HepG2 (cell line): ENCODE measurements at regions not wholly inside any gene's neighbourhood (a gene's known extent, or its start where the extent isn't known, plus 50 kb on each side); places are given as distances from the start of the nearest gene placed in this dataset.

Source experiments
- ATAC-seq: fragments of 200-7000 bp; cut with Tn5 transposase; 3 replicates; pipeline ENCODE4 v1.9.1; 2020; ENCODE audit warnings: mild to moderate bottlenecking, moderate library complexity
- BruUV-seq: library from RNA; stranded (reverse); fragments of 400-500 nt; replicated peaks from 2 replicates; lab custom pipeline; 2021; lab: Mats Ljungman, UMichigan
- CTCF ChIA-PET: fragments of 300-600 bp; formaldehyde crosslinking; extraction: SDS; loops from one replicate; lab custom pipeline; 2021; ENCODE audit warnings: low total read pairs, inconsistent platforms, low intra/inter-chr PET ratio; lab: Yijun Ruan, JAX
- POLR2A ChIA-PET: fragments of 350-600 bp; sonication (Branson Sonifier 250); formaldehyde crosslinking; loops from one replicate; lab custom pipeline; 2020; ENCODE audit warnings: antibody characterized with exemption, inconsistent platforms; lab: Yijun Ruan, JAX
- DNase-seq: peaks from one replicate; pipeline ENCODE4 v3.0.0-alpha.2; 2015; ENCODE audit warnings: low spot score
- FAIRE-seq: peaks from 3 replicates; lab custom pipeline; 2011; peaks lifted over from hg19 to GRCh38; lab: Jason Lieb, UNC
- H2AFZ ChIP-seq: one replicate; pipeline ENCODE4 v1.6.1; 2011; ENCODE audit warnings: low read length, inconsistent platforms
- H3K27ac ChIP-seq: fragments of 300-600 bp; 3 replicates; pipeline ENCODE4 v1.8.0; 2011; ENCODE audit warnings: mixed run types, mild to moderate bottlenecking, mixed read lengths, low read length, inconsistent platforms; ENCODE audit not compliant: insufficient read depth; ENCODE audit errors: extremely low read length
- H3K27me3 ChIP-seq, 2 experiments: fragments of 200-600 bp in 1 of 2; 2 replicates in 1 of 2; 3 replicates in 1 of 2; pipeline versions ENCODE4 v1.6.0 to v1.8.0; 2011; ENCODE audit warnings: low read length in 2 of 2, mild to moderate bottlenecking in 2 of 2, moderate library complexity in 2 of 2, inconsistent platforms in 1 of 2; ENCODE audit not compliant: insufficient read depth in 2 of 2, control insufficient read depth in 1 of 2
- H3K36me3 ChIP-seq, 2 experiments: fragments of 200-600 bp in 1 of 2; replicated peaks in 1 of 2; 2 replicates in 1 of 2; 3 replicates in 1 of 2; pipeline versions ENCODE4 v1.5.1 to v1.8.0; 2011; ENCODE audit warnings: low read length in 2 of 2, inconsistent platforms in 1 of 2; ENCODE audit not compliant: insufficient read depth in 2 of 2, control insufficient read depth in 1 of 2
- H3K4me1 ChIP-seq: 2 replicates; pipeline ENCODE4 v1.5.1; 2012; ENCODE audit warnings: low read length, inconsistent platforms; ENCODE audit not compliant: insufficient read depth
- H3K4me2 ChIP-seq: 2 replicates; pipeline ENCODE4 v1.6.0; 2011; ENCODE audit warnings: low read depth, low read length, inconsistent platforms
- H3K4me3 ChIP-seq, 3 experiments: fragments of 200-600 bp in 1 of 3; sonication (generic), shearing (Covaris generic) in 1 of 3; replicated peaks in 1 of 3; 2 replicates each; pipeline ENCODE4 v1.5.1; 2011 to 2016; ENCODE audit warnings: low read length in 3 of 3, inconsistent platforms in 2 of 3, low read depth in 2 of 3, mild to moderate bottlenecking in 2 of 3, control low read depth in 1 of 3, mixed read lengths in 1 of 3; ENCODE audit not compliant: insufficient read depth in 1 of 3
- H3K79me2 ChIP-seq: one replicate; pipeline ENCODE4 v1.6.1; 2011; ENCODE audit warnings: low read length, inconsistent platforms; ENCODE audit not compliant: insufficient read depth
- H3K9ac ChIP-seq: 2 replicates; pipeline ENCODE4 v1.6.0; 2011; ENCODE audit warnings: mild to moderate bottlenecking, low read depth, low read length, inconsistent platforms; ENCODE audit not compliant: insufficient read depth
- H3K9me3 ChIP-seq: 2 replicates; pipeline ENCODE4 v1.5.1; 2012; ENCODE audit warnings: mild to moderate bottlenecking, low read length
- H4K20me1 ChIP-seq: 2 replicates; pipeline ENCODE4 v1.6.0; 2011; ENCODE audit warnings: inconsistent platforms, mild to moderate bottlenecking, low read length, moderate library complexity; ENCODE audit not compliant: insufficient read depth
- CEBPG ChIP-seq: IDR thresholded peaks from 2 replicates; pipeline ENCODE4 v1.6.1; 2016
- GABPB1 ChIP-seq: IDR thresholded peaks from 2 replicates; pipeline ENCODE4 v1.6.1; 2016; ENCODE audit warnings: mild to moderate bottlenecking, missing genetic modification reagents, moderate library complexity, missing compliant biosample characterization
- KLF15 ChIP-seq: sonication (generic); formaldehyde crosslinking; IDR thresholded peaks from 2 replicates; pipeline ENCODE4 v1.8.1; 2023; ENCODE audit warnings: borderline replicate concordance, mild to moderate bottlenecking, inconsistent platforms, missing genetic modification reagents, mixed read lengths
- RCOR2 ChIP-seq: IDR thresholded peaks from 2 replicates; pipeline ENCODE4 v1.6.1; 2016; ENCODE audit warnings: missing biosample characterization, missing genetic modification reagents
- RFX5 ChIP-seq: IDR thresholded peaks from 2 replicates; pipeline ENCODE4 v1.6.1; 2011; ENCODE audit warnings: low read depth, low read length, improper control_type of control experiment
- THAP11 ChIP-seq: IDR thresholded peaks from 2 replicates; pipeline ENCODE4 v1.6.1; 2016; ENCODE audit warnings: missing biosample characterization, missing genetic modification reagents
- ZNF263 ChIP-seq: sonication (generic); formaldehyde crosslinking; IDR thresholded peaks from 2 replicates; pipeline ENCODE4 v1.4.0; 2020; ENCODE audit warnings: missing genetic modification reagents
- ZNF724P ChIP-seq: sonication (generic); formaldehyde crosslinking; IDR thresholded peaks from 2 replicates; pipeline ENCODE4 v1.8.0; 2022; ENCODE audit warnings: missing genetic modification reagents, borderline replicate concordance
- WGBS: methylation state at CpG from one replicate; pipeline ENCODE4 v1.1.6; 2017; ENCODE audit warnings: low lambda C conversion rate; 5-methylcytosine and 5-hydroxymethylcytosine counted together
- in situ Hi-C: cut with HindIII; loops from 2 replicates; pipeline ENCODE4 v1.10.0; 2017; ENCODE audit warnings: low pct_unique_long_range_greater_than_20kb; ENCODE audit not compliant: extremely low pct_ligation_motif_present
- intact Hi-C: fragments of 100-400 bp; cut with micrococcal nuclease; formaldehyde crosslinking; loops from one replicate; pipeline ENCODE4 v1.10.0; 2022; ENCODE audit not compliant: unreplicated experiment
- TF ChIP-seq, protein P1 (sequence below): sonication (generic); formaldehyde crosslinking; IDR thresholded peaks from 2 replicates; pipeline ENCODE4 v1.9.0; 2021; ENCODE audit warnings: missing genetic modification reagents, borderline replicate concordance

- Histone ChIP-seq H3K9me3 (no peaks in the 10 kb centered on the region), H4K20me1 (no peaks in the 10 kb centered on the region), H3K36me3 (no peaks in the 10 kb centered on the region), H3K4me2 (no peak overlapping the region), H3K4me1 (no peaks in the 10 kb centered on the region), H3K27me3 (peaks cover 0 to 8% of the 10 kb centered on the region in 2 experiments; a peak in 1 of 5 replicates), H3K27ac (no peak overlapping the region), H3K9ac (no peak overlapping the region), H3K79me2 (no peaks in the 10 kb centered on the region), H3K4me3 (no peak overlapping the region), H2AFZ (no peak overlapping the region)
- intact Hi-C loops (no loop called here), in situ Hi-C loops (no loop called here)
- ATAC-seq = no peak
- no peak for DNase-seq
- TF ChIP-seq ZNF263 (CRISPR knock-in tag) (no peak), ZNF724P (CRISPR knock-in tag) (no peak), KLF15 (no peak), RCOR2 (CRISPR knock-in tag) (no peak), CEBPG (CRISPR knock-in tag) (no peak), RFX5 (no peak), THAP11 (CRISPR knock-in tag) (no peak), GABPB1 (no peak)
- TF ChIP-seq, protein P1, sequence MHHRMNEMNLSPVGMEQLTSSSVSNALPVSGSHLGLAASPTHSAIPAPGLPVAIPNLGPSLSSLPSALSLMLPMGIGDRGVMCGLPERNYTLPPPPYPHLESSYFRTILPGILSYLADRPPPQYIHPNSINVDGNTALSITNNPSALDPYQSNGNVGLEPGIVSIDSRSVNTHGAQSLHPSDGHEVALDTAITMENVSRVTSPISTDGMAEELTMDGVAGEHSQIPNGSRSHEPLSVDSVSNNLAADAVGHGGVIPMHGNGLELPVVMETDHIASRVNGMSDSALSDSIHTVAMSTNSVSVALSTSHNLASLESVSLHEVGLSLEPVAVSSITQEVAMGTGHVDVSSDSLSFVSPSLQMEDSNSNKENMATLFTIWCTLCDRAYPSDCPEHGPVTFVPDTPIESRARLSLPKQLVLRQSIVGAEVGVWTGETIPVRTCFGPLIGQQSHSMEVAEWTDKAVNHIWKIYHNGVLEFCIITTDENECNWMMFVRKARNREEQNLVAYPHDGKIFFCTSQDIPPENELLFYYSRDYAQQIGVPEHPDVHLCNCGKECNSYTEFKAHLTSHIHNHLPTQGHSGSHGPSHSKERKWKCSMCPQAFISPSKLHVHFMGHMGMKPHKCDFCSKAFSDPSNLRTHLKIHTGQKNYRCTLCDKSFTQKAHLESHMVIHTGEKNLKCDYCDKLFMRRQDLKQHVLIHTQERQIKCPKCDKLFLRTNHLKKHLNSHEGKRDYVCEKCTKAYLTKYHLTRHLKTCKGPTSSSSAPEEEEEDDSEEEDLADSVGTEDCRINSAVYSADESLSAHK (CRISPR knock-in tag) = no peak
- ChIA-PET CTCF (no interaction called here), POLR2A (no interaction called here)
- no peak for FAIRE-seq
- 14% methylated on average over 4 of the region's 4 CpGs for WGBS
- no TSS peak for BruUV-seq
Observed at GRCh38 chr3:24756101-24756888, 261.6 kb upstream of the THRB start.
